ENCODE measurements at regions not wholly inside any gene's neighbourhood (a gene's known extent, or its start where the extent isn't known, plus 50 kb on each side); places are given as distances from the start of the nearest gene placed in this dataset.

- no peak for DNase-seq (ENCODE audit: low spot score)
Measured at GRCh38 chr1:222370081-222370912, 177.6 kb downstream of the HHIPL2 start.

GRCh38 chr1:222369148-222369547 is 178.8 kb downstream of the HHIPL2 start:
- no peak for DNase-seq (ENCODE audit: low spot score)

GRCh38 chr1:222358100-222358499 is 189.8 kb downstream of the HHIPL2 start:
- DNase-seq (ENCODE audit: low spot score): no peak

- DNase-seq (ENCODE audit: low spot score): no peak
Measured at GRCh38 chr1:222357252-222357651, 190.7 kb downstream of the HHIPL2 start.

GRCh38 chr1:222347627-222348026 is 200.3 kb downstream of the HHIPL2 start:
- no peak for DNase-seq (ENCODE audit: low spot score)

GRCh38 chr1:222346955-222347354 is 200.9 kb downstream of the HHIPL2 start:
- no peak for DNase-seq (ENCODE audit: low spot score)

- DNase-seq (ENCODE audit: low spot score): no peak
Measured at GRCh38 chr1:222339376-222339947, 208.4 kb downstream of the HHIPL2 start.

GRCh38 chr1:222335586-222335985 is 212.3 kb downstream of the HHIPL2 start:
- no peak for DNase-seq (ENCODE audit: low spot score)

- no peak for DNase-seq (ENCODE audit: low spot score)
Measured at GRCh38 chr1:222334026-222334680, 213.8 kb downstream of the HHIPL2 start.

GRCh38 chr1:222331765-222332164 is 216.1 kb downstream of the HHIPL2 start:
- no peak for DNase-seq (ENCODE audit: low spot score)

GRCh38 chr1:222331340-222331739 is 216.6 kb downstream of the HHIPL2 start:
- DNase-seq (ENCODE audit: low spot score): no peak

- no peak for DNase-seq (ENCODE audit: low spot score)
Measured at GRCh38 chr1:222329493-222330045, 218.3 kb downstream of the HHIPL2 start.

GRCh38 chr1:222326710-222327036 is 221.2 kb downstream of the HHIPL2 start:
- no peak for DNase-seq (ENCODE audit: low spot score)

- DNase-seq (ENCODE audit: low spot score): no peak
Measured at GRCh38 chr1:222326006-222326709, 221.7 kb downstream of the HHIPL2 start.

GRCh38 chr1:222325506-222325905 is 222.4 kb downstream of the HHIPL2 start:
- DNase-seq (ENCODE audit: low spot score): no peak

GRCh38 chr1:222314839-222315238 is 233.1 kb downstream of the HHIPL2 start:
- no peak for DNase-seq (ENCODE audit: low spot score)

- DNase-seq (ENCODE audit: low spot score): no peak
Measured at GRCh38 chr1:222310836-222311235, 237.1 kb downstream of the HHIPL2 start.

GRCh38 chr1:222307621-222308020 is 240.3 kb downstream of the HHIPL2 start:
- no peak for DNase-seq (ENCODE audit: low spot score)

- DNase-seq (ENCODE audit: low spot score): no peak
Measured at GRCh38 chr1:222306512-222306911, 241.4 kb downstream of the HHIPL2 start.

GRCh38 chr1:222306011-222306410 is 241.9 kb downstream of the HHIPL2 start:
- DNase-seq (ENCODE audit: low spot score): no peak

- no peak for DNase-seq (ENCODE audit: low spot score)
Measured at GRCh38 chr1:222301652-222302051, 246.3 kb downstream of the HHIPL2 start.

- no peak for DNase-seq (ENCODE audit: low spot score)
Measured at GRCh38 chr1:222299524-222299923, 248.4 kb downstream of the HHIPL2 start.

All from hematopoietic multipotent progenitor cell treated with erythropoietin and hydrocortisone succinate and interleukin-3 and kit ligand, for 17 days (in vitro differentiated cells).